Heart left ventricle (tissue), 13 donors: ENCODE measurements at regions not wholly inside any gene's neighbourhood (a gene's known extent, or its start where the extent isn't known, plus 50 kb on each side); places are given as distances from the start of the nearest gene placed in this dataset.

Experiments
- POLR2A ChIP-seq, 2 donors: fragments of 450-650 bp; IDR thresholded peaks; one replicate each; pipeline ENCODE4 v1.6.1; 2017; ENCODE audit warnings: antibody characterized with exemption in 2 of 2, mild to moderate bottlenecking in 2 of 2, moderate library complexity in 2 of 2
- TF ChIP-seq, protein P1 (sequence below), 12 donors: fragments of 200-600 bp; sonication (generic) in 4 of 12; IDR thresholded peaks; one replicate each; pipeline versions ENCODE4 v1.5.0 to v1.8.0; 2018 to 2022; ENCODE audit warnings: antibody characterized with exemption in 12 of 12, mild to moderate bottlenecking in 5 of 12
- donor health status: ischemic (EF 13 %, LVEDD 7.1; RV severe dilation, severe dysfunction).
- donor health status: DM: no; HTN: yes; CAD: no.
- donor health status: DM: no; HTN: no; CAD: no.
- donor health status: ischemic (EF 25% LVEDD 6.9; RV normal size, moderate dysfunction).
- donor health status: ischemic (EF 25% LVEDD 5.7; RV mildly dilated, moderate dysfunction).
- donor health status: ischemic (EF 35%, LVEDD 5.7; RV mildly dilated, moderate dysfunction).
- donor health status: nonischemic (EF 11% LVEDD 7.7; RV severe dilation, severe dysfunction).
- donor health status: DM: yes; HTN: yes; CAD: no.
- donor health status: PGD.
- donor health status: ischemic (EF 29% LVEDD 5.4; RV normal size, mild dysfunction).
- donor health status: nonischemic (EF 23%, LVEDD 6.1; RV moderate dilation, normal function).

DNA sequence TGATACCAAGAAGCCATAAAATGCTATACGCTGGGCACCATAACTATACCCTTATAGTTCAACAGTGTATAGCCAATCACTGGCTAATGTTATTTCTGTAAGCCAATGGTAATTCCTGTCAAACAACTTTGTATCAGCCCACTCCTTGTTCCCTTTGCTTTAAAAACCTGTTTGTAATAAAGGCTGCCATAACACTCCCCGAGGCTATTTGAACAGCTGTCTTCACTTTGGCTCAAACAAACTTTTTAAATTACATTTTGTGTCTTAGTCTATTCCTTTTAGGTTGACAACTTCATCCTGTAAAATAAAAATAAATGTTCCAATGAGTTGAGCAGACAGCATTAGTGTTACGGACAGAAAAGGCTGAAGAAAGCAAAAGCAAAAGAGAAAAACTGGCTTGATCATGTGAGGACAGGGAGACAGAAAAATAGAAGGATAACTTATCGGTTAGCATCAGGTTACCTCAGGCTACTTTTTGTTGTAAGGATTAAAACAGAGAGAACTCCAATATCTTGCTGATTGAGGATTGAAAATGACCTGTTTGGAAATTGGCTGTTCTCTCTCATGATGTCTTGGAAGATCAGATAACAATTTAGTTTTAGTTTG lies 95.0 kb downstream of the AASDHPPT start:
- TF ChIP-seq, protein P1, sequence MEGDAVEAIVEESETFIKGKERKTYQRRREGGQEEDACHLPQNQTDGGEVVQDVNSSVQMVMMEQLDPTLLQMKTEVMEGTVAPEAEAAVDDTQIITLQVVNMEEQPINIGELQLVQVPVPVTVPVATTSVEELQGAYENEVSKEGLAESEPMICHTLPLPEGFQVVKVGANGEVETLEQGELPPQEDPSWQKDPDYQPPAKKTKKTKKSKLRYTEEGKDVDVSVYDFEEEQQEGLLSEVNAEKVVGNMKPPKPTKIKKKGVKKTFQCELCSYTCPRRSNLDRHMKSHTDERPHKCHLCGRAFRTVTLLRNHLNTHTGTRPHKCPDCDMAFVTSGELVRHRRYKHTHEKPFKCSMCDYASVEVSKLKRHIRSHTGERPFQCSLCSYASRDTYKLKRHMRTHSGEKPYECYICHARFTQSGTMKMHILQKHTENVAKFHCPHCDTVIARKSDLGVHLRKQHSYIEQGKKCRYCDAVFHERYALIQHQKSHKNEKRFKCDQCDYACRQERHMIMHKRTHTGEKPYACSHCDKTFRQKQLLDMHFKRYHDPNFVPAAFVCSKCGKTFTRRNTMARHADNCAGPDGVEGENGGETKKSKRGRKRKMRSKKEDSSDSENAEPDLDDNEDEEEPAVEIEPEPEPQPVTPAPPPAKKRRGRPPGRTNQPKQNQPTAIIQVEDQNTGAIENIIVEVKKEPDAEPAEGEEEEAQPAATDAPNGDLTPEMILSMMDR (IDR thresholded peaks at IDR 0.05), result no peak
- no peak for TF ChIP-seq POLR2A (IDR thresholded peaks at IDR 0.05)
